AG04450 (cell line): ENCODE measurements at regions not wholly inside any gene's neighbourhood (a gene's known extent, or its start where the extent isn't known, plus 50 kb on each side); places are given as distances from the start of the nearest gene placed in this dataset.

Experiments used
- CTCF ChIA-PET: fragments of 300-600, 350-600 bp; formaldehyde crosslinking; extraction: SDS; loops from one replicate; lab custom pipeline; 2022; ENCODE audit warnings: antibody characterized with exemption, inconsistent platforms; lab: Charles Lee
- POLR2A ChIA-PET: fragments of 350-600 bp; formaldehyde crosslinking; extraction: SDS; loops from one replicate; lab custom pipeline; 2021; ENCODE audit warnings: antibody characterized with exemption, inconsistent platforms; lab: Yijun Ruan, JAX
- DNase-seq: peaks from one replicate; pipeline ENCODE4 v3.0.0-alpha.2; 2011; ENCODE audit warnings: low read depth, low spot score
- H3K27ac ChIP-seq: one replicate; pipeline ENCODE4 v1.5.1; 2012; ENCODE audit warnings: low read depth, low read length, control low read depth
- H3K27me3 ChIP-seq: one replicate; pipeline ENCODE4 v1.6.0; 2012; ENCODE audit warnings: low read length; ENCODE audit not compliant: control insufficient read depth, insufficient read depth
- H3K4me3 ChIP-seq: 2 replicates; pipeline ENCODE4 v1.5.1; 2011; ENCODE audit warnings: mild to moderate bottlenecking, low read depth, low read length, control low read depth
- H3K9me3 ChIP-seq: 2 replicates; pipeline ENCODE4 v1.5.1; 2012; ENCODE audit warnings: low read length; ENCODE audit not compliant: control insufficient read depth, insufficient read depth
- TF ChIP-seq, protein P1 (sequence below): IDR thresholded peaks from 2 replicates; pipeline ENCODE4 v1.5.1; 2011; ENCODE audit warnings: low read depth, low read length, control low read depth, inconsistent platforms

DNA sequence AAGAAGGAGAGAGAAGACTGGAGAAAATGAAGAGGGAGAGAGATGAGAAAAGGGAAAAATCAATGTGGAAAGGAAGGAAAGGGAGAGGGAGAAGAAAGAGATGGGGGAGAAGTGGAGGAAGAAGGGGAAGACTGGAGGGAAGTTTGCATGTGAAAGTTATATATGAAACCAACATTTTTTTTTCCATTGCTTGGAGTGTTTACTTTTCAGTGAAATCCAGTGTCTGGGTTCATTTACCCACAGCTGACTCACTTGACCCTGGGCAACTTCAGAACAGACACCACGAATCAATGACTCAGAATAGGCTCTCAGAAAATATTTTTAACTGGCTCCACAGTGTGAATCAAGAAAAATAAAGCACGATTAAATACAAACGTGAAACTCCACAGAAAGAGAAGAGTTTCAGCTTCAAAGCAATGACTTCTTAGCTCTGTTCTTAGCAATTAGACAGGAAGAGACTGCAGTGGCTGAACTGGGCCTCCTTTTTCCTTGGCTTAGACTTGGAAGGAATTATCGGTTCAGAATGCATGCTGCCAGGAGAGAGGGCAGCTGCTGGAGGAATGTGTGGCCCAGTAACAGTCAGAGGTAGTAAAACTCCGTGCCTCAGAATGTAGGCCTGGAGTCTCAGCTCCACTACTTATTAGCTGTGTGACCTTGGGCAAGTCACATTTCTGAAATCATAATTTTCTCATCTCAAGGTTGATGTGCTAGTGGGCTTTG lies 237.5 kb downstream of the MIAT start:
- no peaks in the 10 kb centered on the region for H3K27me3 ChIP-seq
- ChIA-PET CTCF (no interaction called here), POLR2A (interaction anchor here (0.5 kb wide), 1 partner anchor 211 kb away, joined by 4 read pairs; no protein-coding TSS in a partner anchor)
- peak overlapping the region; percentile 79 for H3K27ac ChIP-seq
- TF ChIP-seq, protein P1, sequence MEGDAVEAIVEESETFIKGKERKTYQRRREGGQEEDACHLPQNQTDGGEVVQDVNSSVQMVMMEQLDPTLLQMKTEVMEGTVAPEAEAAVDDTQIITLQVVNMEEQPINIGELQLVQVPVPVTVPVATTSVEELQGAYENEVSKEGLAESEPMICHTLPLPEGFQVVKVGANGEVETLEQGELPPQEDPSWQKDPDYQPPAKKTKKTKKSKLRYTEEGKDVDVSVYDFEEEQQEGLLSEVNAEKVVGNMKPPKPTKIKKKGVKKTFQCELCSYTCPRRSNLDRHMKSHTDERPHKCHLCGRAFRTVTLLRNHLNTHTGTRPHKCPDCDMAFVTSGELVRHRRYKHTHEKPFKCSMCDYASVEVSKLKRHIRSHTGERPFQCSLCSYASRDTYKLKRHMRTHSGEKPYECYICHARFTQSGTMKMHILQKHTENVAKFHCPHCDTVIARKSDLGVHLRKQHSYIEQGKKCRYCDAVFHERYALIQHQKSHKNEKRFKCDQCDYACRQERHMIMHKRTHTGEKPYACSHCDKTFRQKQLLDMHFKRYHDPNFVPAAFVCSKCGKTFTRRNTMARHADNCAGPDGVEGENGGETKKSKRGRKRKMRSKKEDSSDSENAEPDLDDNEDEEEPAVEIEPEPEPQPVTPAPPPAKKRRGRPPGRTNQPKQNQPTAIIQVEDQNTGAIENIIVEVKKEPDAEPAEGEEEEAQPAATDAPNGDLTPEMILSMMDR = no peak
- H3K9me3 ChIP-seq = no peaks in the 10 kb centered on the region; the same call in 1 of the 2 replicates
- H3K4me3 ChIP-seq = no peak overlapping the region
- DNase-seq = peak; percentile 67

DNA sequence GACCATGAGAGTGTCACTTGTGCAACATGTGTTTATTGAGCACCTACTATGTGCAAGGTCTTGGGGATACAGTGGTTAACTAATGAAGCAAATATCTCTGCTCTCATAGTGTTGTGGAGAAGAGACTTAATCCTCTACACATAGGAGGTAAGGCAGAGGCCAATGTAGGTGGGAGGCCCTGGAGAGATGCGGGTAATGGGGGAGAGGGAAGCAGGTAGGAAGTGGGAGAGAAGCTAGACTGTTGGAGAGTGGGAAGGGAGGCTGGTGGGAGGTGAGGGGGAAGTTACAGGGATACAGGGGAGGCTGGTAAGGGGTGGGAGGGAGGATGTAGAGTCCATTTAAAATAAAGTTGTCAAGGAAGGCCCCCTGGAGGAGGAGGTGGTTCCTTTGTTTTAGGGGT lies 240.0 kb downstream of the MIAT start:
- DNase-seq = no peak
- POLR2A ChIA-PET = no interaction called here

DNA sequence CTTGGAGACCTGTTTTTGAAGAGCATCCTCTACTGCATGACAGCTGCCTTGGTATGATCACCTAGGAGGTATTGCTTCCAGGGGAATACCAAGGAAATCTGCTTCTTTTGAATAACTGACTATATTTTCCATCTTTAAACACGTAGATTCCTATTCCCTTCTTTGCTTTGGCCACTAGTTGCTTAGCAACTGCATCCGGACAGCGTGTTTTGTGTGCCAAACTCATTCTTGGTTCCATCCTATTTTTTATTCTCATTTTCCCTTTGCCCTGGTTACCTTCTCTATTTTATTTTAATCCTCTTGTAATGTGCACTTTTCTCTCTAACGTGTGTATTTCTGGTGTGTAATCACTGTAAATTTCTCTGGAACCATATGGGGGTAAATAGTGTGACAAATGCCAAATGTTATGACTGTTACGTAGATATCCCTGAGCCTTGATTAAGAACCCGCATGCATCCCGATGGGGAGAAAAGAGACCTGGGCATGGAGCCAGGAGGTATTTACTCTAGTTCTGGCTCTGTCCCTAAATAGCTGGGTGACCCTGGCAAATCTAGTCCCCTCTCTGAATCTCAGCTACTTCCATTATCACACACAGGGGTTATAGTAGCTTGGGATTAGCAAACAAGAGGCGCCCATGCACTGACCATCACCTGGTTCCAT lies 241.7 kb downstream of the MIAT start:
- Histone ChIP-seq H3K9me3 (no peaks in the 10 kb centered on the region; the same call in 1 of the 2 replicates), H3K27ac (no peak overlapping the region), H3K27me3 (peaks cover 13% of the 10 kb centered on the region), H3K4me3 (no peak overlapping the region)
- DNase-seq = no peak
- CTCF ChIA-PET = no interaction called here
- TF ChIP-seq, protein P1 = no peak
- POLR2A ChIA-PET = no interaction called here

More for the DNA sequence above, 240.0 kb downstream of the MIAT start:
- Histone ChIP-seq H3K4me3 (no peak overlapping the region), H3K27ac (no peak overlapping the region), H3K9me3 (no peaks in the 10 kb centered on the region; the same call in 1 of the 2 replicates), H3K27me3 (peaks cover 3% of the 10 kb centered on the region)
- CTCF ChIA-PET = no interaction called here
- TF ChIP-seq, protein P1 = no peak

DNA sequence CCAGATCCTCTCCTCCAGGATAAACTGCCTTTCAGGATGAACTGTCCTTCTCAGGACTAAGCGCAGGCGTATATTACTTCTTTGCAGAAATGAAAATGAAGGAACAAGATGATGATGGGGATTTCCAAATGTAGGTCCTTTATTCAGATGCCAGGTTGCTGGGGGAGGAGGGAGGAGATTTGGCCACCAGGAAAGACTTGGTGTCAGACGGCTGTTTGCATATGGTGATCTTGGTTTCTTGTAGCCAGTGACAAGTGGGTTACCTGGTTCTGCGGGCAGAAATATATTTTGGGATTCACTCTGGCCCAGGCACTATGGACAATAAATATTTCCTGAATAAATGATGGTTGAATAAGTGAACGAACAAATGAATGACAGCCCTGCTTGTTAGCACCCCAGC lies 243.4 kb downstream of the MIAT start:
- POLR2A ChIA-PET = no interaction called here
- Histone ChIP-seq H3K9me3 (no peaks in the 10 kb centered on the region; the same call in 1 of the 2 replicates), H3K4me3 (no peak overlapping the region), H3K27me3 (peaks cover 29% of the 10 kb centered on the region), H3K27ac (no peak overlapping the region)
- DNase-seq = no peak
- CTCF ChIA-PET = no interaction called here
- TF ChIP-seq, protein P1 = no peak
